Activated T-helper 2 cell treated with anti-CD3 and anti-CD28 coated beads, Interferon-gamma antibody, Interleukin-2, Interleukin-4, amounts not matched to agents 10 μg/mL and 5 μg/mL and 100 μg/mL, durations not matched to agents 14 hours and 24 hours and 36 hours (primary cell): ENCODE measurements at regions not wholly inside any gene's neighbourhood (a gene's known extent, or its start where the extent isn't known, plus 50 kb on each side); places are given as distances from the start of the nearest gene placed in this dataset.

ENCODE experiments used
- DNase-seq: peaks from one replicate; pipeline ENCODE4 v3.0.0; 2021; ENCODE audit warnings: low spot score
- H3K27ac Mint-ChIP-seq: one replicate; pipeline ENCODE4 v1.8.0; 2021; ENCODE audit warnings: mixed read lengths
- H3K27me3 Mint-ChIP-seq: one replicate; pipeline ENCODE4 v1.8.0; 2021; ENCODE audit warnings: low read depth, mixed read lengths
- H3K36me3 Mint-ChIP-seq: one replicate; pipeline ENCODE4 v1.8.0; 2021; ENCODE audit warnings: low read depth, mixed read lengths
- H3K4me1 Mint-ChIP-seq: one replicate; pipeline ENCODE4 v1.8.0; 2021; ENCODE audit warnings: low read depth, mixed read lengths
- H3K4me3 Mint-ChIP-seq: one replicate; pipeline ENCODE4 v1.8.0; 2021; ENCODE audit warnings: low read depth, mild to moderate bottlenecking, moderate library complexity, mixed read lengths
- H3K9me3 Mint-ChIP-seq: one replicate; pipeline ENCODE4 v1.8.0; 2021; ENCODE audit warnings: mixed read lengths
- intact Hi-C: fragments of 100-400 bp; cut with micrococcal nuclease; formaldehyde crosslinking; loops from one replicate; pipeline ENCODE4 v1.15.1; 2023

DNA sequence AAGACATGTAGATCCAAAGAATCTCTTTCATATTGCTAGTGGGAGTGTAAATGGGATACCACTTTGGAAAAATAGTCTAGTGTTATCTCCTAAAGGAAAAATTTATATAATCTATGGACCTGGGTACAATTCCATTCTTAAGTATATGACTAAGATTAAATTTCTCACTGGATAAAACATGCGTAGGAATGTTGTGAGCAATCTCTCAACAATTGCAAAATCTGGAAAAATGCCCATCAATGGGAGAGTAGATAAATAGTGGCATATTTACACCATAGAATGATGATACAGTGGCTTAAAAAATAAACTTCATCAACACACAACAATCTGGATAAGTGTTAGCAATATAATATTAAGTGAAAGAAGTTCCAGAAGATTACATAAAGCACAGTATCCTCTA, 469.5 kb downstream of the MAN2A1 start:
- H3K36me3 Mint-ChIP-seq, result no peaks in the 10 kb centered on the region
- no peaks in the 10 kb centered on the region for H3K9me3 Mint-ChIP-seq
- no peaks in the 10 kb centered on the region for H3K4me1 Mint-ChIP-seq
- intact Hi-C loops, result no loop called here
- H3K4me3 Mint-ChIP-seq, result no peak overlapping the region
- H3K27ac Mint-ChIP-seq, result no peak overlapping the region
- no peak for DNase-seq
- no peaks in the 10 kb centered on the region for H3K27me3 Mint-ChIP-seq

DNA sequence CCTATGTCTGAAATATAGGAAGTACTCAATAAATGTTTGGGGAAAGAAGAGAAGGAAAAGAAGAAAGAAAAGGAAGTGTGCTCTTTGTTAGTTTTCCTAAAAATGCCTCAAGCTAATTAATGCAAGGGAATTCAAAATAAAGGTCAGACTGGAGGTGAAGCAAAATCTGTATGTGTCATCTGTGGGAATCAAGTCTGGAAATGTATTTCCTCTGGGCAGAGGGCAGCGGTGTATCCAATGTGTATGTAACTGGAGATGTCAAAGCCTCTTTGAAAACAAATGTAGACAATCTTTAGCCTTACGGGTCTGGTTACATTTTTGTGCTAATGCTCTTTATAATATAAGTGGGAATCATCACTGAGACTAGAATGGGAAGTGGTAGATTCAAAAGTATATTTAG, 471.4 kb downstream of the MAN2A1 start:
- intact Hi-C loops, result no loop called here
- Mint-ChIP-seq H3K27ac (no peak overlapping the region), H3K9me3 (no peaks in the 10 kb centered on the region), H3K36me3 (no peaks in the 10 kb centered on the region), H3K4me3 (no peak overlapping the region), H3K4me1 (no peaks in the 10 kb centered on the region), H3K27me3 (no peaks in the 10 kb centered on the region)
- DNase-seq, result no peak

DNA sequence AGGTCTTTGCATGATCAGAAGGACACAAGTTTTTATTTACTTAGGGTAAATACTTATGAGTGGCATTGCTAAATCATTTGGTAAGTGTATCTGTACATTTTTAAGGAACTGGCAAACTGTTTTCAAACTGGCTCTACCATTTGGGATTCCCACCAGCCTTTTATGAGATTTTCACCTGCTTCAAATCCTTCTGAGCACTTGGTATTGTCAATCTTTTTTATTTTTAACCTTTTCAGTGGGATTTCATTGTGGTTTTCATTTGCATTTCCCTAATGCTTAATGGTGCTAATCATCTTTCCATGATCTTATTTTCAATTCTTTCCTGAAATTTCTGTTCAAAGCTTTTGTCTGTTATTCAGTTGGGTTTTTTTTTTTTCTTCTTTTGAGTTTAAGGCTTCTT, 475.6 kb downstream of the MAN2A1 start:
- intact Hi-C loops, result no loop called here
- Mint-ChIP-seq H3K9me3 (peaks cover under 1% of the 10 kb centered on the region), H3K27me3 (no peaks in the 10 kb centered on the region), H3K27ac (no peak overlapping the region), H3K4me3 (no peak overlapping the region), H3K4me1 (no peaks in the 10 kb centered on the region), H3K36me3 (no peaks in the 10 kb centered on the region)
- no peak for DNase-seq

DNA sequence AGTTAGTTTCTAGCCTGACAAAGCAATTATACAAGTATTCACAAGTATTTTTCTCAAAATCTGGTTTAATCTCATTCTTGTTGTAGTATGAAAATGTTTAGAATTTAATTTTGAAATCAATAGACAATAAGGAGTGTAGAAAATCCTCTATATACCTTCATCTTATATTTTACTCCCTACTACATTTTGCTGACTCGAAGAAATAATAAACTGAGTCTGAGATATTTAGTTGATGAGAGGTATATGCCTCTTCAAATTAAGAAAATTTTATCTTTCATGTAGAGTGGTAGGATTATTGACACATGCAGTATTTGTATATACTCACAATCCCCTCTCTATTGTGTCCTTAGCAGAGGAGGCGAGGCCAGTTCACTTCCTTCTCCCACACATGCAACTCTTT, 477.7 kb downstream of the MAN2A1 start:
- H3K27me3 Mint-ChIP-seq, result no peaks in the 10 kb centered on the region
- H3K4me1 Mint-ChIP-seq, result no peaks in the 10 kb centered on the region
- no peak for DNase-seq
- no peak overlapping the region for H3K27ac Mint-ChIP-seq
- intact Hi-C loops, result no loop called here
- no peak overlapping the region for H3K4me3 Mint-ChIP-seq
- H3K36me3 Mint-ChIP-seq, result no peaks in the 10 kb centered on the region
- peaks cover 12% of the 10 kb centered on the region for H3K9me3 Mint-ChIP-seq

DNA sequence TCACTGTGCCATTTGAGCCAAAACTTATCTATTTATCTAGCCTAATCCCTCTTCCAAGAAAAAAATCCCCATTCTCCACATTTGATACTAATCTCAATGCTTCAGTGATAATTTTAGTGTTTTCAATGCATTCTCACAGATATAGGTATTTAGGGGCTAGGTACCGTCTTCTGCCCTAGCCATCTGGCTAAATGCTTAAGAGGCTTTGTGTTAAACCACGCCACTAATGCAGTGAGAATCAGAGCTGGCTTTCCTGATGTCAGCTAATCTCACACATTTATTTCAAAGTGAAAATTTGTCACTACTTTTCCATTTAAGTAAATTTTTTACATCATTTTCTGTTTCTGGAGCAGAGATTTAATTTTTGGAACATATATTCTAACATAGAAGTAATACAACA, 479.7 kb downstream of the MAN2A1 start:
- H3K4me1 Mint-ChIP-seq, result no peaks in the 10 kb centered on the region
- intact Hi-C loops, result no loop called here
- no peak for DNase-seq
- H3K9me3 Mint-ChIP-seq, result peaks cover 16% of the 10 kb centered on the region
- no peaks in the 10 kb centered on the region for H3K27me3 Mint-ChIP-seq
- H3K4me3 Mint-ChIP-seq, result no peak overlapping the region
- H3K27ac Mint-ChIP-seq, result no peak overlapping the region
- no peaks in the 10 kb centered on the region for H3K36me3 Mint-ChIP-seq

DNA sequence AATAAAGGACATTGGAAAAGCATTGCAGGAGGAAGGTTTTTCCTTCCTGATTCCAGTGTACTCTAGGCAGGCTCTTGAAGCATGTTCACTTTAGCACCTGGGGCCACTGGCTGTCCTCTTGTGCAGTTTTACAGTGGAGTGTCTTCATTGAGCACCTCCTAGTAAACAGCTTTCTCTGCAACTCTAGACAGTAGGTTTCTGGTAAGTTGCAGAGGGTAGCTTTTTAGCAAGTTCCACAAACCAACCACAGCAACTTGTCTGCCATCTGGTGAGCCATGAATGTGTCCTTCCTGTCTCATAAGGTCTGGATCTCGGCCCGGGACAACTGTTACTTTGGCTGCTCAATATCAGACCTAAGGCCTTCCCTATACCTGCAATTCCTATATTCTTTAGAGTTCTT, 488.0 kb downstream of the MAN2A1 start:
- peaks cover 4% of the 10 kb centered on the region for H3K9me3 Mint-ChIP-seq
- intact Hi-C loops, result no loop called here
- no peaks in the 10 kb centered on the region for H3K4me1 Mint-ChIP-seq
- no peaks in the 10 kb centered on the region for H3K36me3 Mint-ChIP-seq
- H3K27ac Mint-ChIP-seq, result no peak overlapping the region
- no peak overlapping the region for H3K4me3 Mint-ChIP-seq
- DNase-seq, result no peak
- no peaks in the 10 kb centered on the region for H3K27me3 Mint-ChIP-seq

DNA sequence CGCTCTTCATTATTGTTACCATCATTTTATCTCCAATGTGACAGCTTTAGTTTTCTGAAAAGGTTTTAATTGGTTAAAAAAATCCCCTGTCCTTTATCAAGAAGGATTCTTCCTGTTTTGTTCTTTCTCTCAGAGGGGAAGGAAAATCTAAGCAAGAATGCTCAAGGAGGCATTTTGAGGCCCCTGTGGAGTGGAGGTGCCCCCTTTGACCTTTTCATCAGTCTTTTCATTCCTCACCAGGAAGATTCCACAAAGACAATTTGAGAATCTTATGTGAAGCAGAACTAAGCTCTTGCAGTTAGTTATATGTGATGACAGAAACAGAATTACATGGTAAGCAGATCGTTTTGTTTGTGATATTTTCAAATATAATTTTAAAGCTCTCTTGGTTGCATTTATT, 489.6 kb downstream of the MAN2A1 start:
- no peak overlapping the region for H3K27ac Mint-ChIP-seq
- no peaks in the 10 kb centered on the region for H3K27me3 Mint-ChIP-seq
- H3K9me3 Mint-ChIP-seq, result no peaks in the 10 kb centered on the region
- H3K4me3 Mint-ChIP-seq, result no peak overlapping the region
- intact Hi-C loops, result no loop called here
- no peaks in the 10 kb centered on the region for H3K36me3 Mint-ChIP-seq
- DNase-seq, result no peak
- no peaks in the 10 kb centered on the region for H3K4me1 Mint-ChIP-seq

DNA sequence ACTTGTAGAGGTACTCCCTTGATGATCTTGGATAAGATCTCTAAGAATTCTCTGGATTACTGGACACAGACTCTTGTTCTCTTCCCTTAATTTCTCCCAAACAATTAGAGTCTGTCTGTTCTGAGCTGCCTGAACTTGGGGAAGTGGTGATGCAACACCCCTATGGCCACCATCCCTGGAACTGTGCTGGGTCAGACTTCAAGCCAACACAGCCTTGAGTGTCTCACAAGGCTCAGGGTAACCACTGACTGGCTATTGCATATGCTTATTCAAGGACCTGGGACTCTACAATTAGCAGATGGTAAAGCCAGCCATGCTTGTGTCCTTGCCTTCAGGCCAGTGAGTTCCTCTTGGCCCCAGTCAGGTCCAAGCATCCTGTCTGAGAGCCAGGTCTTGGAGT, 504.5 kb downstream of the MAN2A1 start:
- H3K27ac Mint-ChIP-seq, result no peak overlapping the region
- H3K9me3 Mint-ChIP-seq, result peaks cover 3% of the 10 kb centered on the region
- H3K4me1 Mint-ChIP-seq, result no peaks in the 10 kb centered on the region
- no peak for DNase-seq
- intact Hi-C loops, result no loop called here
- no peaks in the 10 kb centered on the region for H3K27me3 Mint-ChIP-seq
- no peaks in the 10 kb centered on the region for H3K36me3 Mint-ChIP-seq
- H3K4me3 Mint-ChIP-seq, result no peak overlapping the region

DNA sequence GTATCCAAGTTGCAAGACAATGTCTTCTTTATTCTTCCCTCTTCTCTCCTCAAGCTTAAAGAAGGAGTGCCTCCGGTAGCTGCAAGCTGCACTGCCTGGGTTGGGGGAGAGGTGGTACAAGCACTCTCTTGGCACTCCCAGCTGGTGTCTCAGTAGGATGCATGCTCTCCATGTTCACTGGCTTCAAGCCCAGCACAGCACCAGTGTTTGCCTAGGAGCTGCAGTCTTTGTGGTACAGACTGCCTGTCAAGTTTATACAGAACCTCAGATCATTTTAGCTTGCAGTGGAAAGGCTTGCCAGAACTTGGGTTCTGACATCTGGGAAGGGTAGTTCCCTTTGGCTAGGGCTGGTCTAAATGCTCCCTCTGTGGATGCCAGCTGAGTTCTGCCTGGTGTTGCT, 505.6 kb downstream of the MAN2A1 start:
- no peaks in the 10 kb centered on the region for H3K27me3 Mint-ChIP-seq
- H3K4me1 Mint-ChIP-seq, result no peaks in the 10 kb centered on the region
- H3K27ac Mint-ChIP-seq, result no peak overlapping the region
- H3K4me3 Mint-ChIP-seq, result no peak overlapping the region
- intact Hi-C loops, result no loop called here
- H3K36me3 Mint-ChIP-seq, result no peaks in the 10 kb centered on the region
- H3K9me3 Mint-ChIP-seq, result peaks cover 3% of the 10 kb centered on the region
- no peak for DNase-seq

DNA sequence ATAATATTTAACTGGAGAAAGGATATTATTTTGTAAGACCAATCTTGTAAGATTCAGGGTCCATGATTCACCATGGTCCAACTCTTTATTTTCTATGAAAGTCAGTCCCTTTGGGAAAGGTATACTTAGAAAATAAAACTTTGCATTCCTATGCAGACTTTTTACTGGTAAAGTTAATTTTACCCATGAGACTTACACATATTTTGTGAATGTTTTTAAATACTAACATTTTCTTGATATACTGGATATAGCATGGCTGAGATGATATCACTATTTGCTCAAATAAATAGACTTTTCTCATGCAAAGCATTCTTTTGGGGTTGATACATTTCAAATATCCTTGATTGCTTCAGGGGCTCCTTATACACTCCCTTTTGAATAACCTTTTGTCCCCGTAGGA, 512.1 kb downstream of the MAN2A1 start:
- Mint-ChIP-seq H3K27ac (no peak overlapping the region), H3K9me3 (peaks cover 4% of the 10 kb centered on the region), H3K27me3 (no peaks in the 10 kb centered on the region), H3K36me3 (no peaks in the 10 kb centered on the region), H3K4me3 (no peak overlapping the region), H3K4me1 (no peaks in the 10 kb centered on the region)
- DNase-seq, result no peak
- intact Hi-C loops, result no loop called here

DNA sequence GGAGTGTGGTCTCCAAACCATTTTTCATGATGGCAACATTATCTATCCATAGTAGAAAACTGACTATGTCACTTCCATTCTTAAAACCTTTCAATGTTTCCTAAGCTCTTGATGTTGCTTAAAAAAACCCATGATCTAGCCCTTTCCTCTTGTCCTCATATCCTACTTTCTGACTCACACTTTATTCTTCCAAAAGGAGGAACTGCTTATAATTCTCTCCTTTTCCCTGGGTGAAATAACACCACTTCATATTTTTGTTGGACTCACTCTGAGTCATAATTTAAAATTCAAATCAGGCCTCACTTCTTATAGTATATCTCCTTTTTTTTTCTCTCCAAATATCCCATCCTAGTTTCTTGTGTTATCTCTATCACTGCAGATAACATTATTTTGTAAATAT, 513.9 kb downstream of the MAN2A1 start:
- Mint-ChIP-seq H3K4me3 (no peak overlapping the region), H3K4me1 (no peaks in the 10 kb centered on the region), H3K27ac (no peak overlapping the region), H3K36me3 (no peaks in the 10 kb centered on the region), H3K9me3 (peaks cover 4% of the 10 kb centered on the region), H3K27me3 (no peaks in the 10 kb centered on the region)
- DNase-seq, result no peak
- intact Hi-C loops, result no loop called here

DNA sequence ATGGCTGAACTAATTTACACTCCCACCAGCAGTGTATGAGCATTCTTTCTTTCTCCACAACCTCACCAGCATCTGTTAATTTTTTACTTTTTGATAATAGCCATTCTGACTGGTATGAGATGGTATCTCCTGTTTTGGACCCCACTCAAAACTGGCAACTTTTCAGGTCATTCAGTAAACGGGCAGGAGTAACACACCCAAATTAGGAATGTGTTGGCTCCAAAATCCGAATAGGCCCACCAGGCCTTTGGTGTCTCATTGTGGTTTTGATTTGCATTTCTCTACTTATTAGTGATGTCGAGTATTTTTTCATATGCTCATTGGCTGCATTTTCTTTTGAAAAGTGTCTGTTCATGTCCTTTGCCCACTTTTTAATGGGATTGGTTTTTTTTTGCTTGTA, 517.1 kb downstream of the TMEM232 start:
- DNase-seq, result no peak
- Mint-ChIP-seq H3K4me3 (no peak overlapping the region), H3K9me3 (peaks cover 12% of the 10 kb centered on the region), H3K36me3 (no peaks in the 10 kb centered on the region), H3K27me3 (no peaks in the 10 kb centered on the region), H3K27ac (no peak overlapping the region), H3K4me1 (no peaks in the 10 kb centered on the region)
- intact Hi-C loops, result no loop called here

DNA sequence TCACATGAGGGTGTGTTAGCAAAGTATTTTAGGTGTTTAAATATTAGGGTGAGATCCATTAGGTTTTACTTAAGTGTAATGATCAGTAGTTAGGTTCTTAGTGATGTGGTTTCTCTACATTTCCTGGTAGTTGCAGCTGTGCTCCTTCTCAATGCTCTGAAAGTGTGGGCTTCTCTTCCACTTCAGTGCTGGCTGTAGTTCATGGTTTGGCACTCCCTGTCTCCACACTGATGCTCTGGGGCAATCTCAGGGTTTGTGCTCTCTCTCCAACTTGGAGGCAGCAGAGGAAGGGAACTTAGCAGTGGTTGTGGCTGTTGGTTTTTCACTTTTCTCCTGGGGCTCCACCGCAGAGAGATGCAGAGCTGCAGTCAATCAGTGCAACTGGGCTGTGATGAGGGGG, 507.5 kb downstream of the TMEM232 start:
- no peaks in the 10 kb centered on the region for H3K27me3 Mint-ChIP-seq
- H3K4me1 Mint-ChIP-seq, result no peaks in the 10 kb centered on the region
- intact Hi-C loops, result no loop called here
- no peak overlapping the region for H3K4me3 Mint-ChIP-seq
- no peaks in the 10 kb centered on the region for H3K36me3 Mint-ChIP-seq
- H3K27ac Mint-ChIP-seq, result no peak overlapping the region
- DNase-seq, result no peak
- H3K9me3 Mint-ChIP-seq, result peaks cover 59% of the 10 kb centered on the region

DNA sequence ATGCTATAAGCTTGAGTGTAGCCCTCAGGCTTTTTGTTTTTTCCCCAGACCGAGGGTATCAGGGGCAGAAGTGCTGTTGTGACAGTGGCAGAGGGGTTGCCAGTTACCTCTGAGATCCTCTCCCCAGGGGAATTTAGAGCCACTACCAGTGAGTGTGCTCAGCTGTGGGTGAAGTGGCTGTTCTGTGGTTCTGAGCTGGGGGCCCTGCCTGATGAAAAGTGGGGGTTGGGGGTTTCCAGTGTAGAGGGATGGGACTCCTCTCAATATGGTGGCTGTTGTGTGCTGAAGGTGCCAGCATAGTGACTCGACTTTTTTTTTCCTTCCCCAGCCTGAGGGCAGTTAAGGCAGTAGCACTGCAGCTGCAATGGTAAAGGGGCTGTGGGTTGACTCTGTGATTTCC, 506.7 kb downstream of the TMEM232 start:
- intact Hi-C loops, result no loop called here
- no peaks in the 10 kb centered on the region for H3K4me1 Mint-ChIP-seq
- DNase-seq, result no peak
- peaks cover 56% of the 10 kb centered on the region for H3K9me3 Mint-ChIP-seq
- no peaks in the 10 kb centered on the region for H3K36me3 Mint-ChIP-seq
- no peak overlapping the region for H3K4me3 Mint-ChIP-seq
- no peak overlapping the region for H3K27ac Mint-ChIP-seq
- H3K27me3 Mint-ChIP-seq, result no peaks in the 10 kb centered on the region
